ENCODE measurements at regions not wholly inside any gene's neighbourhood (a gene's known extent, or its start where the extent isn't known, plus 50 kb on each side); places are given as distances from the start of the nearest gene placed in this dataset.

- no peaks in the 10 kb centered on the region for H3K4me1 Mint-ChIP-seq
- no peak for ATAC-seq (ENCODE audit: low read depth)
- DNase-seq, result no peak
- H3K4me1 ChIP-seq (ENCODE audit: control insufficient read depth in 2 of 2, insufficient read depth in 2 of 2, low read length in 2 of 2), result no peaks in the 10 kb centered on the region
- no peaks in the 10 kb centered on the region for H4K20me1 ChIP-seq (ENCODE audit: control insufficient read depth, insufficient read depth, low read length, poor library complexity, severe bottlenecking)
- ChIA-PET POLR2A (no interaction called here), CTCF (no interaction called here)
- intact Hi-C loops (cut with micrococcal nuclease), result no loop called here
- H3K27ac ChIP-seq (ENCODE audit: low read length in 2 of 2), result no peak overlapping the region
- H3K27me3 Mint-ChIP-seq, result no peaks in the 10 kb centered on the region
- H3K36me3 ChIP-seq (replicated peaks in 1 of 2; ENCODE audit: control extremely low read depth in 1 of 2, control insufficient read depth in 1 of 2, extremely low read depth in 1 of 2, insufficient read depth in 2 of 2, low read length in 1 of 2), result no peaks in the 10 kb centered on the region
- H3K4me2 ChIP-seq (replicated peaks; ENCODE audit: low read depth, low read length, poor library complexity, severe bottlenecking), result no peak overlapping the region
- H3K27me3 ChIP-seq (replicated peaks in 1 of 4; ENCODE audit: control extremely low read depth in 1 of 4, control insufficient read depth in 3 of 4, insufficient read depth in 4 of 4, low read length in 3 of 4), result no peaks in the 10 kb centered on the region
- H3K27ac Mint-ChIP-seq, result no peak overlapping the region
- H3K9ac ChIP-seq (ENCODE audit: low read length), result no peak overlapping the region
- H3K4me3 ChIP-seq (ENCODE audit: control extremely low read depth in 1 of 5, extremely low read depth in 1 of 5, insufficient read depth in 1 of 5, low read depth in 2 of 5, low read length in 4 of 5), result no peak overlapping the region
- no peak overlapping the region for H3K4me3 Mint-ChIP-seq
- TF ChIP-seq CTCF (IDR thresholded peaks at IDR 0.05) (no peak), EZH2 (IDR thresholded peaks at IDR 0.05; ENCODE audit: borderline replicate concordance, insufficient read depth, low read depth, low read length, poor library complexity, severe bottlenecking) (no peak)
- H2AFZ ChIP-seq (ENCODE audit: insufficient read depth, low read depth, low read length, poor library complexity, severe bottlenecking), result no peak overlapping the region
- H3K9me3 ChIP-seq (ENCODE audit: control extremely low read depth in 1 of 3, control insufficient read depth in 2 of 3, insufficient read depth in 1 of 3, low read length in 2 of 3), result peaks cover 0 to 8% (median 0%) of the 10 kb centered on the region in 3 donors
- no peaks in the 10 kb centered on the region for H3K79me2 ChIP-seq (ENCODE audit: control insufficient read depth, insufficient read depth, low read length)
- no peaks in the 10 kb centered on the region for H3K9me3 Mint-ChIP-seq (ENCODE audit: insufficient read depth)
Observed at GRCh38 chr5:166909040-166909439, 1382.4 kb upstream of the WWC1 start.

GRCh38 chr5:166909926-166910325 is 1381.5 kb upstream of the WWC1 start:
- Histone ChIP-seq H3K4me1 (ENCODE audit: control insufficient read depth in 2 of 2, insufficient read depth in 2 of 2, low read length in 2 of 2) (no peaks in the 10 kb centered on the region), H3K4me3 (ENCODE audit: control extremely low read depth in 1 of 5, extremely low read depth in 1 of 5, insufficient read depth in 1 of 5, low read depth in 2 of 5, low read length in 4 of 5) (no peak overlapping the region), H4K20me1 (ENCODE audit: control insufficient read depth, insufficient read depth, low read length, poor library complexity, severe bottlenecking) (no peaks in the 10 kb centered on the region), H3K27ac (ENCODE audit: low read length in 2 of 2) (no peak overlapping the region), H3K27me3 (replicated peaks in 1 of 4; ENCODE audit: control extremely low read depth in 1 of 4, control insufficient read depth in 3 of 4, insufficient read depth in 4 of 4, low read length in 3 of 4) (no peaks in the 10 kb centered on the region), H3K9me3 (ENCODE audit: control extremely low read depth in 1 of 3, control insufficient read depth in 2 of 3, insufficient read depth in 1 of 3, low read length in 2 of 3) (peaks cover 0 to 3% (median 0%) of the 10 kb centered on the region in 3 donors), H3K36me3 (replicated peaks in 1 of 2; ENCODE audit: control extremely low read depth in 1 of 2, control insufficient read depth in 1 of 2, extremely low read depth in 1 of 2, insufficient read depth in 2 of 2, low read length in 1 of 2) (no peaks in the 10 kb centered on the region), H3K9ac (ENCODE audit: low read length) (no peak overlapping the region), H2AFZ (ENCODE audit: insufficient read depth, low read depth, low read length, poor library complexity, severe bottlenecking) (no peak overlapping the region), H3K79me2 (ENCODE audit: control insufficient read depth, insufficient read depth, low read length) (no peaks in the 10 kb centered on the region), H3K4me2 (replicated peaks; ENCODE audit: low read depth, low read length, poor library complexity, severe bottlenecking) (no peak overlapping the region)
- 100% methylated on average over 1 of the region's 2 CpGs for WGBS (ENCODE audit: insufficient coverage)
- intact Hi-C loops (cut with micrococcal nuclease), result no loop called here
- no peak for TF ChIP-seq CTCF (IDR thresholded peaks at IDR 0.05)
- POLR2A ChIA-PET, result no interaction called here
- Mint-ChIP-seq H3K27ac (no peak overlapping the region), H3K4me1 (no peaks in the 10 kb centered on the region), H3K4me3 (no peak overlapping the region), H3K9me3 (ENCODE audit: insufficient read depth) (no peaks in the 10 kb centered on the region), H3K27me3 (no peaks in the 10 kb centered on the region)
- CTCF ChIA-PET, result no interaction called here
- ATAC-seq (ENCODE audit: low read depth), result no peak
- no peak for DNase-seq
